ENCODE measurements at regions not wholly inside any gene's neighbourhood (a gene's known extent, or its start where the extent isn't known, plus 50 kb on each side); places are given as distances from the start of the nearest gene placed in this dataset.

DNA sequence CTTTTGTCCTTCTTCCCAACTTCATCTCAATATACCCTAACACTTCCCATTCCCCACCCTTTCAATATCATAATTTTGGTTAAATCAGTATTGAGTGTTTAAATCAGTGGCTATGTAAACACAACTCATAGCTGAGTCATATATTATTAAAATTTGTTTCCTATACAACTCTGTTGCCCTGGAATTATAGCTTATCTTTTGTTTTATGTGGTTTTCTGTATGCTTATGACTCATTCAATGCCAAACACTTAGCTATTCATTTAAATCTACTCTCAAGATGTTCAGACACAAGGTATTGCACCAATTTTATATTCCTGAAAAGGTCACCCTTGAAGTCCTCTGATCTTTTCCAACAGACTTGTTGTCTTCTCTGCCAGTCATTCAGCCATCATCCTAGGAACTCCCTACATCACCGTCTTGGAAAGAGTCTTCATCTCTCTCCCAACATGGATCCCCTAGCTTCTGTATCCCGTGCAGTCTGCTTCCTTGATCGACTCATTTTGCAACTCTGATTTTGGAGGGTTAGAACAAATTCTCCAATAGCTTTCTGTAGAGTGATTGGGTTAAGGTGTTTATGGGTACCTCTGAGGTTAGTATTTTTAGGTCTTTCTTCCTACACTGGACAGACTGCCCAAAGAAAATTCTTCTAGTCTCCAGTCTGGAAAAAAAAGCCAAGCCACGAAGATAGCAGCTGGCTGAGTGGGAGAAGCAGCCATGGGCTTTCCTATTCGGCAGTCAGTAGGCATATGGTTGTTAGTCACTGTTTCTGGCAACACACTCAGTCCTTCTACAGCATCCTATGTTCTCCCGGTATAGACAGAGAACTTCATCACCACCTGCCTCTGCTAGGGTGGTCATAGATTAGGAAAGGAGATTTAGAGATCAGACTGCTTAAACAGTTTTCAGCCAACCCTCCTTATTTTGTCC, 102.1 kb downstream of the CRPPA start:
- TF ChIP-seq CTCF (IDR thresholded peaks at IDR 0.05): no peak
- no peak for TF ChIP-seq POLR2A (IDR thresholded peaks at IDR 0.05)

Data from vagina (tissue), 2 donors.